ENCODE measurements at regions not wholly inside any gene's neighbourhood (a gene's known extent, or its start where the extent isn't known, plus 50 kb on each side); places are given as distances from the start of the nearest gene placed in this dataset.

DNA sequence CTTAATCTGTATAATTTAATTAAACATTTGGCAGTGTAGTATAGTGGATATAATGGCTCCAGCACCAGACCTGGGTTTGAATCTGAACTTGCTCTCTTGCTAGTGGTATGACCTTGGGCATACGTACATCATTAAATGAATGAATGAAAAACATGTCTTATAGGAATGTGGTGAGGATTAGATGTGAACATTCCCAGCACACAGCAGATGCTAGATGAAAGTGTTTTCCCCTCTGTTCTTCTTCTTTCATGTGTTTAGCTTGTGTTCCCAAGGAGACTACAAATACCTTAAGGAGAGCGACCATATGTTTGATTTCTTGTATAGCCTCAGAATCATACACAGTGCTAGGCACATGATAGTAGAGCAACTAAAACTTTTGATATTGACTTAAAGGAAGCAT is 56.5 kb downstream of the CT47B1 start:
- no peak for DNase-seq (ENCODE audit: low spot score)

DNA sequence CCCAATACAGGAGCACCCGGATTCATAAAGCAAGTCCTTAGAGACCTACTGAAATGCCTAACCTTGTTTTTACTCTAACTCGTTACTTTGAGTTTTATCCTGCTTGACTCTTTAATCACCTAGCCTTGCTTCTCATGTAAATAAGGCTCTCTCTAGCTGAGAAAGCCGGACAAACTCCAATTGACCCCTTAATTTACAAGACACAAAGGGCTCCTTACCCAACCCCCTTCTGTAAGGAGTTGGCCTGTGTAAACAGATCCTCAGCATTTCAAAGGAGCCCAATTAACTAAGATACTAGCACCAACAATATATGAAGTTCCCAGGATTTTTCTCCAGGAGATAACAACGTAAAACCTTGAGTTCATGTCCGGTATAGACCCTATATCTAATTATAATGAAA is 61.7 kb downstream of the CT47B1 start:
- no peak for DNase-seq (ENCODE audit: low spot score)

DNA sequence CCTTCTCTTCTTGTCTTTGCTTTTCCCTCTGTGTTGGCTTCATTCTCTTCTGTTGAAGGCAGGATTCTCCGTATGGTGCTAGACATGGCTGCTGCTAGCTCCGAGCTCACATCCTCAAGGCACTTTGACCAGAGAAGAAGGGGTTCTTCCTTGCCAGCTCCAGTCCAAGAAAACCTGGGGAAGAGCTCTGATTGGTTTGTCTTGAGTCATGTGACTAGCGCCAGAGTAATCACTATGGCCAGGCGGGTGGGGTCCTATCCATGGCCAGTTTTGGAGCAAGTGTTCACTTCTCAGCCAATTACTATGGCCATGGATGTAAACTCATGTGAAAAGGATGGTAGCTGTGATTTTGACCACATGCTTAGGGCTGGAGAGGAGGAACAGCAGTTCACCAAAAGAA is 74.2 kb downstream of the CT47B1 start:
- no peak for DNase-seq (ENCODE audit: low spot score)

DNA sequence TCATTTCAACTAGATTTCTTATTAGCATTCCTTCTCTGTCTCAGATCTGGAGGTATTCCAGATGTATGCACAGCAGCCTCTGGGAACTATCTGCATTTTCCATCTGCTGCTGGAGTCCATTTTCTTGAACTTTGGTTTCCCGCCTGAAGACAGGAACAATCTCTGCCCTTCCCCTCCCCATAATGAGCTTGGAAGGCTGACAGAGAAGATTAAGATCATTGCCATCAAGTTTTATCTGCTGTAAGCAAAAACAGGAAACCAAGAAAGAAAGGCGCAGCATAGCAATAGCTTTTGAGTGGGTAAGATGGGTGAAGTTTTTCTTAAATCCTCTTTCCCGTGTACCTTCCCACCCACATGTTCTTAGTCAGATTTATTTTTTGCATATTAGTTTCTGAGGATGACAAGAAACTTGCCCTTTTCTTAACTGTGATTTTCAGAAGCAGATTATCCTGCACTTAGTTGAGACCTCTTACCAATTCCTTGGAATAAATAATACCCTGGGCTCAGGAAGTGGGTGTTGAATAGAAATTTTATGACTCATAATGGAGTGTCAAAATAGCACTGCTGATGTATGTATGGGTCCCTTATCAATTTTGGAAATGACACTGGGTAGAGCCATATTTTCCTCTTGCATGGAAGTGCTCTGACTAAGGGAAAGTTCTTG is 78.3 kb downstream of the CT47B1 start:
- DNase-seq (ENCODE audit: low spot score) = no peak

- no peak for DNase-seq (ENCODE audit: low spot score)
Observed at GRCh38 chrX:120795301-120795700, 80.4 kb downstream of the CT47B1 start.

DNA sequence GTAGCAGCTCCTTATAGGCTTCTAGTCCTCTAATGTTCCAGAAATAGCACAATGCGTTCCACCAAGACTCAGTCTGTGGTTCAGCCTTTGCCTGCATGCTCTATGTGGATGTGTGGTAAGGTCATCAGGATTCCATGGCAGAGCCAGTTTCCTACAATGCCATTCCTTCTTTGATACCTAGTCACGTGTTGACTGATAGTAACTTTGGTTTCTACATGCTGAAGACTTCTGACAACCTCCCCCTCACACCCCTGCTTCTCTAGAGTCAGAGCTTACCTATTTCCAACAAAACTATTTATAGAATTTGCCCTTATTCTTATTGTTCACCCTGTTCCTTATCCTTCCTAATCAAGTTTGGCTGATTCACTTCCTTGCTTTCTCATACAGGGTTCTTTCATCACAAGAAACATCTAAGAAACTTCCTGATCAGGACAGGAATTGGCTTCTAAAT is 81.1 kb downstream of the CT47B1 start:
- no peak for DNase-seq (ENCODE audit: low spot score)

- DNase-seq (ENCODE audit: low spot score) = no peak
Observed at GRCh38 chrX:120793098-120793497, 82.6 kb downstream of the CT47B1 start.

DNA sequence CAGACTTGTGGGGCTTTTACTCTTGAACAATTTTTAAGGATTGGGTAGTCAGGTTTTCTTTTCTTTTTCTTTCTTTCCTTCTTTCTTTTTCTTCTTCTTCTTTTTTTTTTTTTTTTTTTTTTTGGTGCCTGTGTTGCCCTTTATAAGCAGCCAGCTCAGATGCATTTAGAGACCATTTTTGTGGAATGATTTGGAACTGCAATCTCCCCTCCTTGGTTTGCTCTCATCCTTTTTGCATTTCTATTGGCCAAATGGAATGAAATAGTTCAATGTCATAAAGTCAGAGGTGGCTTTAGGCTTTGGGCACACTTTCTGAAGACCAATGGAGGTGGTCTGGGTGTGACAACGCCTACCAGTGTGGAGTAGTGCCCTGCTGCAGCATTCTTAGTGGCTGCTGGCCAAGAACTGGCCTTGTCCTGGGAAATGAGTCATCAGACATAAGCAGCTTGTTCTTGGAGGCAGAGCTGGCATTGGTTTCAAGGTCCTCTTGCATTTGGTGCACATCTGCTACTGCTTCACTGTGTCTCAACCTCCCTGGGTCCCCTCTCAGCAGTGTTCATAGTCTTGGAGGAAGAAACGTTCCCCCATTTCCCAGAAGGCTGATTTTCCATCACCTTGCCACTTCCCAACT is 84.5 kb downstream of the CT47B1 start:
- no peak for DNase-seq (ENCODE audit: low spot score)

GRCh38 chrX:120790552-120790951 is 85.1 kb downstream of the CT47B1 start:
- no peak for DNase-seq (ENCODE audit: low spot score)

DNA sequence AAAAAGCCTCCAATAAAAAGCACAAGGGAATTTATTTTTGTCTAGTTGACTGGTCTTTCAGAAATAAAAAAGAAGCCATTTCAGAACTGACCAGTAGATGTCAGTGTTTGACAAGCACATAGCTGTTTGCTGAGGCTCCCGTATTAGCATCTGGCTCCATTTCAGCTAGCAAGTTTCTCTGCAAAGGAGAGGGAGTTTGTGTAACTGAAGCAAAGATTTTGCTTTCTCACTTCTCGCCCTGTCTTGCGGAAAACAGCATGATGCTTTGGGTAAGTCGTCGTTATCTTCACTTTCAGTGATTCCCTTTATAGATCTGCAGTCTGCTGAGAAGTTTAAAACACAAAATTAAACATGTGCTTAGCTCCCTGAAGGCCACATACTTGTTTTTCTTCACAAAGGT is 85.5 kb downstream of the CT47B1 start:
- DNase-seq (ENCODE audit: low spot score) = peak; percentile 11

DNA sequence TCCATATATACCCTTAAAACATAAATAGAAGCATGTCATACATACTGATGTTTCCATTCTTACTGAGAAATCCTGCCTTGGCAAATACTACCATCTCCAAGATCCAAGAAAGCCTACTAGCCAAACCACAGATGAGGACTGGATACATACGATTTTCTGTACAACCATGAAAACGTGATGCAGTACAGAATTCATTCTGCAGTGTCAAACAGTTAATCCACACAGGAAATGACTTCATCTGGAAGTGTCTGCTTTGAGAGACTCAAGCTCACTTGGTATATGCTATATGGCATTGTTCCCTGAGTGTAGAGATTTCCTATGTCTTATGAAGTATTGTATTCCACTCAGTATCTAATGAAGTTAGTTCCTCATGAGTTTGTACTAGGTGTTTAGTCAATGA is 94.3 kb downstream of the CT47B1 start:
- DNase-seq (ENCODE audit: low spot score) = no peak

DNA sequence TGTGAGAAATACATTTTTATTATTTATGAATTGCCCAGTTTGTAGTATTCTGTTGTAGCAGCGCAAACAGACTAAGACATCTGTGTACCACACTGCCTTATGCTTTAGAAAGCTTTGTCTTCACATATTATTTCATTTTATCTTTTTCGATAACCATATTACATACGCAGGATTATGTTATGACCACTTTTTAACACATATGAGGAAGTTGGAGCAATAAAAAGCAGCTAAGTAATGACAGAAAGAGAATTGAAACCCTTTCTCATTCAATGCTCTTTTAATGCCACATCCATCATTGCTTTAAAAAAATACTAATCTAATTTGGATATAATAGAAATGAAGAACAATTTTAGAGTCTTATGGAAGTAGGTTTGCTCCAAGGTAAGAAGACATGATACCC is 99.7 kb downstream of the CT47B1 start:
- no peak for DNase-seq (ENCODE audit: low spot score)

DNA sequence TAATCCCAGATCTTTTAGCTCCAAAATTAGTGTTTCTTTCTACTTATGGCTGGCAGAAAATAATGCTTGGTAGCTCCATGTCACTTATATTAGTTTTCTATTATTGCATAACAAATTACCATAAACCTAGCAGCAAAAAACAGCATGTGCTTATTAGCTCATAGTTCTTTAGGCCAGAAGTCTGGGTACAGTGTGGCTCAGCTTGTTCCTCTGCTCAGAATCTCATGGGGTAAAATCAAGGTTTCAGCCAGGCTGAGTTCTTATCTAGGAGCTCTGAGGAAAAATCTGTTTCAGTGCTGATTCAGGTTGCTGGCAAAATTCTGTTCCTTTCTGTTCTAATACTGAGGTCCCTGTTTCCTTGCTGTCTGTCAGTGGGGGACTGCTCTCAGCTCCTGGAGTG is 101.1 kb downstream of the CT47B1 start:
- DNase-seq (ENCODE audit: low spot score) = no peak

GRCh38 chrX:120773801-120774200 is 101.9 kb downstream of the CT47B1 start:
- DNase-seq (ENCODE audit: low spot score) = no peak

- DNase-seq (ENCODE audit: low spot score) = no peak
Observed at GRCh38 chrX:120769576-120770341, 105.9 kb downstream of the CT47B1 start.

GRCh38 chrX:120768681-120769080 is 107.0 kb downstream of the CT47B1 start:
- no peak for DNase-seq (ENCODE audit: low spot score)

- DNase-seq (ENCODE audit: low spot score) = no peak
Observed at GRCh38 chrX:120768254-120768653, 107.4 kb downstream of the CT47B1 start.

GRCh38 chrX:120763269-120763668 is 112.4 kb downstream of the CT47B1 start:
- DNase-seq (ENCODE audit: low spot score) = no peak

GRCh38 chrX:120761810-120762209 is 113.9 kb downstream of the CT47B1 start:
- no peak for DNase-seq (ENCODE audit: low spot score)

DNA sequence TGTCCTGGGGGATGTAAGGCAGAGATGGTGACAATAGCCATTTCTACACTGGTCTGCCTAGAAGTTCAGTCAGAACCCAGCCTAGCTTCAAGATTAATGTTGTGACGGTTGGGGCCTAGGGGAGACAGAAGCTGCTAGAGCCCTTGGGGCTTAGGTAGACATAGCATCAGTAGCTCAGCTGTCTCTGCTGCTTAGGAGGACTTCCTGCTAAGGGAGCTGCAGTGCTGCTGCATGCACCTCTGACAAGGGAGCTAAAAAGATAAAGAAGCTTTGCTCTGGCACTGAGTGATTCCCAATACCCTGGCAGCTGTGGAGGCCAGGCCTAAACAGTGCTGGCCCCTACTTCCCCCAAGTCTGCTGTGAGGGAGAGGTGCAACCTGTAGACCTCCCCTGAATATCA is 116.0 kb downstream of the CT47B1 start:
- no peak for DNase-seq (ENCODE audit: low spot score)

DNA sequence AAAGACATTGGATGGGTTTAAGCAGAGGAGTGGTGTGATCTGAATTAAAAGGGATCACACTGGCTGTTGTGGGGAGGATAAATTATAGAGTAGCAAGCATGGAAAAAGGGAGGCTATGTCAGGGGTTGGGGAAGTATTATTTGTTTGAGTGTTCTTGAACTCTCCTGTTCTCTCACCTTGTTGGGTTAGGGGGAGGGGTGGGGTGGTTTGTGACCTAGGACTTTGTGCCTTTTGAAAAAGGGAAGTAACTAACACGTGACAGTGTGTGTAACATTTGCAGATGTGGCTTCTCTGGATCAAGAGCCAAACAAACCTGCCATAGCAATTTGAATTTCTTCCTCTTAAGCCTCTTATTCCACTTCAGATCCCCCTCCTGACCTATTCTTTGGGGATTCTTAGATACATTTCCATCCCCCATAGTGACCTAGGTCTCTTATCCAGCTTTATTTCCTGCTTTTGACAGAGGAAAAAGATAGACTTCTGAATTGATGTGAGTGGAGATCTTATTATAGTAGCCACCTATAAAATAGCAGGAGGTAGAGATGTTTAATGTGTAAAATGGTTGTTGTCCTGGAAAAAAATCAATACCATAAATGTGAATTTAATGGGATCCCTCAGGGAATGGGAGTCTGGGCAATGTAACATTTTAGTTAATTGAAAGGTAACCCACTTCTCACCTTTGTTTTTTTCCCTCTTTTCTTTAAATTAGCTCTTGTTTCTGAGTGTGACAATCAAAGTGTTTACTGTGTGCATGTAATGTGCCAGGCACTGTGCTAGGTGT is 120.4 kb downstream of the CT47B1 start:
- no peak for DNase-seq (ENCODE audit: low spot score)

- no peak for DNase-seq (ENCODE audit: low spot score)
Observed at GRCh38 chrX:120753413-120754251, 122.0 kb downstream of the CT47B1 start.
